A673 (cell line): ENCODE measurements at regions not wholly inside any gene's neighbourhood (a gene's known extent, or its start where the extent isn't known, plus 50 kb on each side); places are given as distances from the start of the nearest gene placed in this dataset.

Source experiments
- BruUV-seq: library from RNA; stranded (reverse); fragments of 400-500 nt; replicated peaks from 2 replicates; lab custom pipeline; 2021; lab: Mats Ljungman, UMichigan
- CTCF ChIA-PET: fragments of 300-600 bp; sonication (Branson Sonifier 250); formaldehyde crosslinking; loops from one replicate; lab custom pipeline; 2022; ENCODE audit warnings: antibody characterized with exemption; lab: Charles Lee
- POLR2A ChIA-PET: fragments of 300-600 bp; sonication (Branson Sonifier 250); formaldehyde crosslinking; loops from one replicate; lab custom pipeline; 2022; ENCODE audit warnings: antibody characterized with exemption; ENCODE audit not compliant: low non-redundant PET; lab: Charles Lee
- DNase-seq: peaks from one replicate; pipeline ENCODE4 v3.0.0-alpha.2; 2015; ENCODE audit warnings: low spot score
- H3K27ac ChIP-seq: fragments of 200-600 bp; sonication (generic); 2 replicates; pipeline ENCODE4 v1.5.1; 2016; ENCODE audit warnings: mixed run types, low read depth, mild to moderate bottlenecking, mixed read lengths, antibody characterized with exemption, low read length; ENCODE audit not compliant: poor library complexity, severe bottlenecking
- H3K27me3 ChIP-seq: fragments of 200-600 bp; sonication (generic); replicated peaks from 2 replicates; pipeline ENCODE4 v1.6.1; 2017; ENCODE audit warnings: mixed run types, low read depth, mild to moderate bottlenecking, mixed read lengths, antibody characterized with exemption, low read length; ENCODE audit not compliant: insufficient read depth, poor library complexity
- H3K36me3 ChIP-seq: fragments of 200-600 bp; sonication (generic); 2 replicates; pipeline ENCODE4 v1.6.1; 2016; ENCODE audit warnings: mixed run types, mild to moderate bottlenecking, mixed read lengths, antibody characterized with exemption, low read length; ENCODE audit not compliant: insufficient read depth, poor library complexity, severe bottlenecking
- H3K4me1 ChIP-seq: fragments of 200-600 bp; sonication (generic); 2 replicates; pipeline ENCODE4 v1.6.1; 2017; ENCODE audit warnings: mixed run types, mild to moderate bottlenecking, mixed read lengths, antibody characterized with exemption, low read length; ENCODE audit not compliant: insufficient read depth, poor library complexity, severe bottlenecking
- H3K4me3 ChIP-seq: fragments of 200-600 bp; sonication (generic); 2 replicates; pipeline ENCODE4 v1.5.1; 2016; ENCODE audit warnings: low read depth, mixed run types, mild to moderate bottlenecking, mixed read lengths, low read length; ENCODE audit not compliant: poor library complexity, severe bottlenecking
- H3K9me3 ChIP-seq: fragments of 200-600 bp; sonication (generic); 2 replicates; pipeline ENCODE4 v1.6.1; 2016; ENCODE audit warnings: mixed run types, low read depth, mild to moderate bottlenecking, mixed read lengths, antibody characterized with exemption, low read length; ENCODE audit not compliant: poor library complexity, severe bottlenecking
- CTCF ChIP-seq: fragments of 300-800, 200-600 bp; sonication (generic); conservative IDR thresholded peaks from 2 replicates; pipeline ENCODE4 v1.5.1; 2017; ENCODE audit warnings: low read depth, mild to moderate bottlenecking, antibody characterized with exemption, low read length, moderate library complexity, mixed read lengths
- EZH2 ChIP-seq: fragments of 200-600 bp; sonication (generic); IDR thresholded peaks from 2 replicates; pipeline ENCODE4 v1.6.1; 2017; ENCODE audit warnings: borderline replicate concordance, low read depth, mild to moderate bottlenecking, mixed read lengths, antibody characterized with exemption, low read length; ENCODE audit not compliant: poor library complexity, severe bottlenecking
- intact Hi-C: fragments of 100-400 bp; cut with micrococcal nuclease; formaldehyde crosslinking; loops from one replicate; pipeline ENCODE4 v1.10.0; 2022; ENCODE audit not compliant: unreplicated experiment

DNA sequence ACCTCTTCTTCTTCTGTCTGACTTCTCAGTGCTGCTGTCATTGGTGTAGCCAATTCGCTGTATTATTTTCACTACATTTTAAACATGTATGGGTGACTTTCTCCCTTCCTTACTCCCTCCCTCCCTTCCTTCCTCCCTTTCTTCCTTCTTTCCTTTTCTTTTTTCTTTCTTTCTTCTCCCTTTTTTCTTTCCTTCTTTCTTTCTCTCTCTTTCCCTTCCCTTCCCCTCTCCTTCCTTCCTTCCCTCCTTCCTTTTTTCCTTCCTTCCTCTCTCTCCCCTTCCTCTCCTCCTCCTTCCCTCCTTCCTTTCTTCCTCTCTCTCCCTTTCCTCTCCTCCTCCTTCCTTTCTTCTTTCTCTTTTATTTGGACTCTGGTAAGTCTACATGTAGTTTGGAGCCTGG is 240.8 kb downstream of the GATA3 start:
- Histone ChIP-seq H3K27ac (no peak overlapping the region), H3K27me3 (peaks cover 55% of the 10 kb centered on the region), H3K9me3 (no peaks in the 10 kb centered on the region), H3K4me1 (peaks cover 18% of the 10 kb centered on the region), H3K4me3 (no peak overlapping the region), H3K36me3 (no peaks in the 10 kb centered on the region)
- DNase-seq: no peak
- BruUV-seq: no TSS peak
- TF ChIP-seq EZH2 (no peak), CTCF (no peak)
- ChIA-PET POLR2A (no interaction called here), CTCF (no interaction called here)
- intact Hi-C loops: loop anchor here (5.0 kb wide), 1 partner anchor 113 kb away; no protein-coding TSS in a partner anchor

DNA sequence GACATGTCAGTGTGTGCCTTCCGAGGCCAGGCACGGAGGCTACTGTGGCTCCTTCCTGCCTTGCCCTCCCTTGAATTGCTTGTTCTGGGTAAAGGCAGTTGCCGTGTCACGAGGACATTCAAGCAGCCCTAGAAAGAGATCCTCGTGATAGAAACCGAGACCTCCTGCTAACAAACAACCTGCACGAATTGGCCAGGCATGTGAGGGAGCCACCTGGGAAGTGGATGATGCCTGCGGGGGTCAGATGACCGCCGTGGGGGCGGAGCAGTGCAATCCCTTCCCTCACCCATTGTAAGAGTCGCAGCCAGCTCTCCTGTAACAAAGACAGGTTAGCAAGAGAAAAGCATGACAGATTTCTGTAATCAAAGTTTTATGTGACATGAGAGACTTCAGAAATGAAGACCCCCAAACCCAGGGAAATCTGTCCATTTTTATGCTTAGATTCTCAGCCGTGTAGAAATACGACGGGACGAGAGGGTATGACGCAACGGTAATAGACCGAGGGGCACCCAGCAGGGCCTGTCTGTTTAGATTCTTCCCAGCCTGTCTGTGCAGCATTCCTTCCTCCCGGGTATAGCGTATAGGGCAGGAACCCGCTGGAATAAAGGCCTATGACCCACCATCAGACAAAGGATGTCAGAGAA is 241.7 kb downstream of the GATA3 start:
- ChIA-PET CTCF (no interaction called here), POLR2A (no interaction called here)
- no peaks in the 10 kb centered on the region for H3K9me3 ChIP-seq
- no peak overlapping the region for H3K27ac ChIP-seq
- no peaks in the 10 kb centered on the region for H3K36me3 ChIP-seq
- no peak overlapping the region for H3K4me3 ChIP-seq
- H3K4me1 ChIP-seq: peaks cover 18% of the 10 kb centered on the region
- DNase-seq: peak; percentile 21
- peaks cover 58% of the 10 kb centered on the region for H3K27me3 ChIP-seq
- BruUV-seq: no TSS peak
- TF ChIP-seq EZH2 (no peak), CTCF (no peak)
- intact Hi-C loops: loop anchor here (5.0 kb wide), 1 partner anchor 114 kb away; no protein-coding TSS in a partner anchor

DNA sequence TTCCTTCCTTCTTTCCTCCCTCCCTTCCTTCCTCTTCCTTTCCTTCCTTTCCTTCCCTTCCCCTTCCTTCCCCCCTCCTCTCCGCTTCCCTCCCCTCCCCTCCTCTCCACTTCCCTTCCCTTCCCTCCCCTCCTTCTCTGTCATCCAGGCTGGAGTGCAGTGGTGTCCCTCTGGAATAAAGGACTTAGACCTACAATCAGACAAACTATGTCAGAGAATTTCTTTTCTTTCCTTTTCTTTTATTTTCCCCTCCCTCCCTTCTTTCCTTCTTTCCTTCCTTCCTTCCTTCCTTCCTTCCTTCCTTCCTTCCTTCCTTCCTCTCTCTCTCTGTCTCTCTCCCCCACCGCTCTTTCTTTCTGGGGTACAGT is 242.2 kb downstream of the GATA3 start:
- intact Hi-C loops: loop anchor here (5.0 kb wide), 1 partner anchor 114 kb away; no protein-coding TSS in a partner anchor
- Histone ChIP-seq H3K4me1 (peaks cover 18% of the 10 kb centered on the region), H3K4me3 (no peak overlapping the region), H3K36me3 (no peaks in the 10 kb centered on the region), H3K9me3 (no peaks in the 10 kb centered on the region), H3K27me3 (peaks cover 60% of the 10 kb centered on the region), H3K27ac (no peak overlapping the region)
- BruUV-seq: no TSS peak
- peak; percentile 14 for DNase-seq
- ChIA-PET CTCF (no interaction called here), POLR2A (no interaction called here)
- TF ChIP-seq CTCF: no peak
- no peak for TF ChIP-seq EZH2
